GM23338 (cell line): ENCODE measurements at regions not wholly inside any gene's neighbourhood (a gene's known extent, or its start where the extent isn't known, plus 50 kb on each side); places are given as distances from the start of the nearest gene placed in this dataset.
"Not testable (repeated sequence)": the region's sequence is repeated elsewhere in the genome, so short reads cannot be mapped to it uniquely, and the experiment has no call there.

Experiments used
- CTCF ChIP-seq, 2 experiments: fragments of 200-600 bp in 1 of 2; sonication (generic) in 1 of 2; conservative IDR thresholded peaks; 2 replicates each; pipeline versions ENCODE4 v1.5.1 to v1.6.1; 2016 to 2017; ENCODE audit warnings: antibody characterized with exemption in 2 of 2, low read depth in 2 of 2, mild to moderate bottlenecking in 2 of 2, moderate library complexity in 1 of 2
- ETS1 ChIP-seq: IDR thresholded peaks from 2 replicates; pipeline ENCODE4 v1.6.1; 2016; ENCODE audit warnings: antibody characterized with exemption
- EZH2 ChIP-seq: fragments of 200-600 bp; sonication (generic); IDR thresholded peaks from one replicate; pipeline ENCODE4 v1.8.0; 2017; ENCODE audit warnings: antibody characterized with exemption, mild to moderate bottlenecking, low read depth; ENCODE audit not compliant: unreplicated experiment
- EZH2phosphoT487 ChIP-seq: fragments of 200-600 bp; sonication (generic); IDR thresholded peaks from one replicate; pipeline ENCODE4 v1.8.1; 2018; ENCODE audit warnings: antibody characterized with exemption; ENCODE audit not compliant: unreplicated experiment
- POLR2AphosphoS5 ChIP-seq: IDR thresholded peaks from 2 replicates; pipeline ENCODE4 v1.6.1; 2016; ENCODE audit warnings: antibody characterized with exemption, low read depth
- ZNF462 ChIP-seq: fragments of 250-450 bp; sonication (Bioruptor Pico); IDR thresholded peaks from 2 replicates; pipeline ENCODE4 v1.5.0; 2020; ENCODE audit warnings: mild to moderate bottlenecking, moderate library complexity

- not testable (repeated sequence) for TF ChIP-seq POLR2AphosphoS5; EZH2; CTCF (conservative IDR thresholded peaks at IDR 0.05; ENCODE audit: low read depth in 2 of 2); EZH2phosphoT487; ETS1; ZNF462 (CRISPR knock-in tag)
These were observed 164.6 kb downstream of the TEX36 start for GRCh38 chr10:125518397-125518796.
